Kidney (tissue), 13 donors: ENCODE measurements at regions not wholly inside any gene's neighbourhood (a gene's known extent, or its start where the extent isn't known, plus 50 kb on each side); places are given as distances from the start of the nearest gene placed in this dataset.

Source experiments
- DNase-seq, 5 donors: peaks; one replicate each; pipeline ENCODE4 v3.0.0-alpha.2; 2013 to 2020
- FAIRE-seq: peaks from 2 replicates; lab custom pipeline; 2012; peaks lifted over from hg19 to GRCh38; lab: Jason Lieb, UNC
- H3K27ac ChIP-seq, 2 donors: one replicate each; pipeline ENCODE4 v1.7.0; 2013; ENCODE audit warnings: low read depth in 2 of 2, low read length in 2 of 2, inconsistent platforms in 1 of 2
- H3K27me3 ChIP-seq: one replicate; pipeline ENCODE4 v1.7.1; 2013; ENCODE audit warnings: low read length, inconsistent platforms; ENCODE audit not compliant: control insufficient read depth, insufficient read depth
- H3K36me3 ChIP-seq, 3 donors: one replicate each; pipeline versions ENCODE4 v1.7.0 to v1.7.1; 2013; ENCODE audit warnings: low read length in 3 of 3, control low read depth in 1 of 3, inconsistent platforms in 1 of 3; ENCODE audit not compliant: insufficient read depth in 3 of 3, control insufficient read depth in 2 of 3
- H3K4me1 ChIP-seq, 3 donors: one replicate each; pipeline versions ENCODE4 v1.7.0 to v1.7.1; 2013; ENCODE audit warnings: low read length in 3 of 3, inconsistent platforms in 1 of 3, low read depth in 1 of 3; ENCODE audit not compliant: control insufficient read depth in 2 of 3, insufficient read depth in 2 of 3
- H3K4me3 ChIP-seq, 3 donors: one replicate each; pipeline versions ENCODE4 v1.7.0 to v1.8.1; 2013; ENCODE audit warnings: low read length in 3 of 3, control low read depth in 1 of 3, inconsistent platforms in 1 of 3
- H3K9ac ChIP-seq, 3 donors: one replicate each; pipeline versions ENCODE4 v1.7.0 to v1.7.1; 2013; ENCODE audit warnings: low read length in 3 of 3, control low read depth in 1 of 3, inconsistent platforms in 1 of 3
- H3K9me3 ChIP-seq, 3 donors: one replicate each; pipeline versions ENCODE4 v1.7.0 to v1.7.1; 2013; ENCODE audit warnings: low read length in 3 of 3, control low read depth in 1 of 3, inconsistent platforms in 1 of 3; ENCODE audit not compliant: control insufficient read depth in 2 of 3, insufficient read depth in 1 of 3
- intact Hi-C: fragments of 100-400 bp; cut with DNase I; formaldehyde crosslinking; loops from one replicate; pipeline ENCODE4 v1.11.1; 2022
- TF ChIP-seq, protein P1 (sequence below): IDR thresholded peaks from 3 replicates; pipeline ENCODE4 v1.5.1; 2012; ENCODE audit warnings: mild to moderate bottlenecking, moderate library complexity, borderline replicate concordance; ENCODE audit not compliant: insufficient read depth; ENCODE audit errors: extremely low read depth
- donor health status: control.
- donor health status: control.
- donor health status: control.
- donor health status: control.
- donor health status: control.
- donor health status: DM: yes; HTN: yes; CAD: no.
- donor health status: Normal renal cell carcinoma (clear cell type).

DNA sequence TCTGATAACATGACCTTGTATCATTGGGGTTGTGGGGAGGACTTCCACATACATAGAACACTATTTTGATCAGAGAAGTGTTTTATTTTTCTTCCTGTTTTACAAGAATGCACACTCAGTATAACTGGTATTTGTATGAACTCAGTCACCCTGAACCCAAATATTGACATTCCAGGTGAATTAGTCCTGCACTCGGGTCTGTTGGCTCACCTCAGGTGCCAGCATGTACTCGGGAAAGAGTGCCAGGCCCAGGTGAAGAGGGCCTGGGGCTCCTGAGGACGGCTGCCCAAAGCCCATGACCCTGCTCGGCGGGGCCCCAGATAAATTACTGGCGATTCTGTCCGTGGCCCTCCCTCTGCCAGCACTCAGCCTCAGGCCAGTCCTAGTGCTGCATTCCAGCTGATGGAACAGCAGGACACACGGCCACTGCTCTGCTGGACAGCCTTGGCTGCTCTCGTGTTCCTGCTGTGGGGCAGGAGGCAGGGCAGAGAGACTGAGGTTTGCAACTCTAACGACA is 75.4 kb upstream of the TMPRSS2 start:
- intact Hi-C loops, result no loop called here
- Histone ChIP-seq H3K4me3 (no peak overlapping the region), H3K4me1 (no peaks in the 10 kb centered on the region), H3K27ac (peak overlapping the region in 1 of 2 donors; percentile 67), H3K36me3 (no peaks in the 10 kb centered on the region), H3K9me3 (peaks cover 0 to 7% (median 0%) of the 10 kb centered on the region in 3 donors), H3K9ac (peak overlapping the region in 1 of 3 donors; percentile 12), H3K27me3 (no peaks in the 10 kb centered on the region)
- FAIRE-seq (no peak), DNase-seq (peak in 1 of 5 donors; percentile 88)
- TF ChIP-seq, protein P1, sequence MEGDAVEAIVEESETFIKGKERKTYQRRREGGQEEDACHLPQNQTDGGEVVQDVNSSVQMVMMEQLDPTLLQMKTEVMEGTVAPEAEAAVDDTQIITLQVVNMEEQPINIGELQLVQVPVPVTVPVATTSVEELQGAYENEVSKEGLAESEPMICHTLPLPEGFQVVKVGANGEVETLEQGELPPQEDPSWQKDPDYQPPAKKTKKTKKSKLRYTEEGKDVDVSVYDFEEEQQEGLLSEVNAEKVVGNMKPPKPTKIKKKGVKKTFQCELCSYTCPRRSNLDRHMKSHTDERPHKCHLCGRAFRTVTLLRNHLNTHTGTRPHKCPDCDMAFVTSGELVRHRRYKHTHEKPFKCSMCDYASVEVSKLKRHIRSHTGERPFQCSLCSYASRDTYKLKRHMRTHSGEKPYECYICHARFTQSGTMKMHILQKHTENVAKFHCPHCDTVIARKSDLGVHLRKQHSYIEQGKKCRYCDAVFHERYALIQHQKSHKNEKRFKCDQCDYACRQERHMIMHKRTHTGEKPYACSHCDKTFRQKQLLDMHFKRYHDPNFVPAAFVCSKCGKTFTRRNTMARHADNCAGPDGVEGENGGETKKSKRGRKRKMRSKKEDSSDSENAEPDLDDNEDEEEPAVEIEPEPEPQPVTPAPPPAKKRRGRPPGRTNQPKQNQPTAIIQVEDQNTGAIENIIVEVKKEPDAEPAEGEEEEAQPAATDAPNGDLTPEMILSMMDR, result no peak

- intact Hi-C loops, result no loop called here
- Histone ChIP-seq H3K27ac (no peak overlapping the region), H3K9me3 (peaks cover 0 to 11% (median 0%) of the 10 kb centered on the region in 3 donors), H3K27me3 (no peaks in the 10 kb centered on the region), H3K36me3 (no peaks in the 10 kb centered on the region), H3K4me3 (no peak overlapping the region), H3K4me1 (no peaks in the 10 kb centered on the region), H3K9ac (no peak overlapping the region)
- TF ChIP-seq, protein P1, result no peak
- FAIRE-seq (no peak), DNase-seq (no peak)
Measured at GRCh38 chr21:41582866-41583265, 74.9 kb upstream of the TMPRSS2 start.

DNA sequence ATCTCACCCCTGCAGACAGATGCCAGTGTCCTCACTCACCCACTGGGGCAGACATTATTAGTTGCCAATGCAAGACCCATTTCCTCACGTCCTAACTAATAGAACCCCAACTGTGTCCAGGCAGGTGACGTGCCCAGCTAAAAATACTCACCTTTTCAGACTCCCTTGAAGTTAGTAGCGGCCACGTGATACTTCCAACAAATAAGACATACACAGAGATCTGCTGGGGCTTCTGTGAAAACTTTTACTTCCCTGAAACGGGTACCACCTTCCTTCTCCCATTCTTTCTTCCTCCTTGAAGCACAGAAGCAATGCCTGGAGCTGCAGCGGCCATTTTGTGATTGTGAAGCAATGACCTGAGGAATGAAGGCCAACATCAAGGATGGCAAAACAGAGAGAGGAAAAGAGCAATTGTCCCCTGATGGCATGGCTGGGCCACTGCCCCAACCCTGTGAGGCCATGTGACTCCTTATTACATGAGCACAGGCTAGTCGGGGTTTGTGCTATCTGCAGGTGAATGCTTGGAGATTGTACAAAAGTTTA is 74.4 kb upstream of the TMPRSS2 start:
- Histone ChIP-seq H3K9me3 (peaks cover 0 to 16% (median 0%) of the 10 kb centered on the region in 3 donors), H3K27ac (no peak overlapping the region), H3K36me3 (no peaks in the 10 kb centered on the region), H3K4me3 (no peak overlapping the region), H3K4me1 (no peaks in the 10 kb centered on the region), H3K9ac (no peak overlapping the region), H3K27me3 (no peaks in the 10 kb centered on the region)
- TF ChIP-seq, protein P1, result no peak
- no peak for DNase-seq
- intact Hi-C loops, result no loop called here
- FAIRE-seq, result no peak
